NCI-H2171 (cell line): ENCODE measurements at regions not wholly inside any gene's neighbourhood (a gene's known extent, or its start where the extent isn't known, plus 50 kb on each side); places are given as distances from the start of the nearest gene placed in this dataset.

Source experiments
- DNase-seq: peaks from one replicate; lab custom pipeline; 2025; lab: John Stamatoyannopoulos, UW

GRCh38 chr5:57334475-57334874 lies 148.1 kb downstream of the ACTBL2 start:
- no peak for DNase-seq

DNA sequence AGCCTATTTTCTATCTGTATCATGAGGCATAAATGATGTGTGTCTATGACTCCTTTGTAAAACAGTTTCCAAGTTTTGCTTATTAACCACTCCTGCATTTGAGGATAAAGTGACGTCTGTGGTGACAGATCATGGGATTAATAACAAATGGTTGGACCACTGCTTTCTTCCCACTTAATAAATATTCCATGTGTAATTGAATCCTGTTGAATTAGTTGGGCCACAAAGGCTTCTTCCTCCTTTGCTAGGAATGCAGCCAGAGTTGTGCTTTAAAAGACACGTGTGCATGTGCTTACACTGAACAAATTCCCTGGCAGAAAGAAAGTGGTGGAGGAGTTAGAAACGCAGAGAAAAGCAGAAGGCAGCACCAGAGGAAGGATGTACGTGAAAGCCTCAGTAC lies 150.2 kb downstream of the ACTBL2 start:
- no peak for DNase-seq

- DNase-seq, result no peak
Measured at GRCh38 chr5:57327561-57328367, 153.9 kb downstream of the GPBP1 start.

GRCh38 chr5:57325678-57326397 lies 152.0 kb downstream of the GPBP1 start:
- no peak for DNase-seq

DNA sequence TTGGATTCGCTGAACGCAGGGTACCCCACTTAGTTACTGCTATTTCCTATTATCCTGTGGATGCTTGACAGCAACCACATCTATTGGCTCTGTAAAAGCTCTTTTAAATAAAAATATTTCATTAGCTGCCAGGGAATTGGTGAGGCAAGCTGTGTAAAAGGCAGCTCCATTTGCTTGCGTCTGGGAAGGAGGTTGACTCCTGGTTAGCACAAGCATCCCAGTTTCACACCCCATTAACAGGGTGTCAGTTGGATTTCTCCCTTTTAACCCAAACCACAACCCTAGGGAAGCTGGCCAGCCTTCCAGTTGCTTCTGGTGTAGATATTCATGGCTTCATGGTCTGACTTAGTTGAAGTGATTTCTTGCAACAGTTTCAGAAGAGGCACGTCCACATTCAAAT lies 151.0 kb downstream of the GPBP1 start:
- no peak for DNase-seq

GRCh38 chr5:57324181-57324580 lies 150.3 kb downstream of the GPBP1 start:
- DNase-seq, result no peak

GRCh38 chr5:57320582-57320981 lies 146.7 kb downstream of the GPBP1 start:
- DNase-seq, result no peak

DNA sequence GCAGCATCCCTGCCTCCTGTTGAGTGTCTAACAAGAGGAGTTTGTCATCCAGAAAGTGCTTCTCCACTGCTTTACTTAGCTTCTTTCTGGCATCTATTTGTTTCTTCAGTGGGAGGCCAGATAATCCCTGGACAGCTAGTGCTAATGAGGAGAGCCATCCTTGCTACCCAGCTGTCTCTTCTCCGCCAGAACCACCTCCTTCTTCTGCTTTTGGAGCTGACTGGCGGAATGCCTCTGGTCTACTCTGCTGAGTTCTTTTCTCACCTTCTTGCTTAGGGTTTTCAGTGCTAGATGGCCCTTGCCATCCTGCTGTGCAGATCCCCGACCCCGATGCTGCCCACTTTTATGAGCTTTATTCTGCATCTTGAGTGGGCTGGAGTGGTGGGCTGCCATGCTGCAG lies 145.8 kb downstream of the GPBP1 start:
- DNase-seq, result no peak

GRCh38 chr5:57318251-57318650 lies 144.4 kb downstream of the GPBP1 start:
- DNase-seq, result no peak

GRCh38 chr5:57317341-57317740 lies 143.5 kb downstream of the GPBP1 start:
- no peak for DNase-seq

- no peak for DNase-seq
Measured at GRCh38 chr5:57316798-57317327, 143.0 kb downstream of the GPBP1 start.

GRCh38 chr5:57315941-57316340 lies 142.1 kb downstream of the GPBP1 start:
- no peak for DNase-seq
